Choroid plexus epithelial cell (primary cell): ENCODE measurements at regions not wholly inside any gene's neighbourhood (a gene's known extent, or its start where the extent isn't known, plus 50 kb on each side); places are given as distances from the start of the nearest gene placed in this dataset.
"Not testable (repeated sequence)": the region's sequence is repeated elsewhere in the genome, so short reads cannot be mapped to it uniquely, and the experiment has no call there.

Experiments used
- DNase-seq: peaks from one replicate; pipeline ENCODE4 v3.0.0-alpha.2; 2010; ENCODE audit warnings: low read depth
- H3K4me3 ChIP-seq: 2 replicates; pipeline ENCODE4 v1.5.1; 2011; ENCODE audit warnings: low read depth, mild to moderate bottlenecking, control low read depth, low read length, moderate library complexity
- TF ChIP-seq, protein P1 (sequence below): conservative IDR thresholded peaks from 2 replicates; pipeline ENCODE4 v1.5.1; 2011; ENCODE audit warnings: low read depth, mild to moderate bottlenecking, control low read depth, inconsistent platforms, low read length, moderate library complexity

DNA sequence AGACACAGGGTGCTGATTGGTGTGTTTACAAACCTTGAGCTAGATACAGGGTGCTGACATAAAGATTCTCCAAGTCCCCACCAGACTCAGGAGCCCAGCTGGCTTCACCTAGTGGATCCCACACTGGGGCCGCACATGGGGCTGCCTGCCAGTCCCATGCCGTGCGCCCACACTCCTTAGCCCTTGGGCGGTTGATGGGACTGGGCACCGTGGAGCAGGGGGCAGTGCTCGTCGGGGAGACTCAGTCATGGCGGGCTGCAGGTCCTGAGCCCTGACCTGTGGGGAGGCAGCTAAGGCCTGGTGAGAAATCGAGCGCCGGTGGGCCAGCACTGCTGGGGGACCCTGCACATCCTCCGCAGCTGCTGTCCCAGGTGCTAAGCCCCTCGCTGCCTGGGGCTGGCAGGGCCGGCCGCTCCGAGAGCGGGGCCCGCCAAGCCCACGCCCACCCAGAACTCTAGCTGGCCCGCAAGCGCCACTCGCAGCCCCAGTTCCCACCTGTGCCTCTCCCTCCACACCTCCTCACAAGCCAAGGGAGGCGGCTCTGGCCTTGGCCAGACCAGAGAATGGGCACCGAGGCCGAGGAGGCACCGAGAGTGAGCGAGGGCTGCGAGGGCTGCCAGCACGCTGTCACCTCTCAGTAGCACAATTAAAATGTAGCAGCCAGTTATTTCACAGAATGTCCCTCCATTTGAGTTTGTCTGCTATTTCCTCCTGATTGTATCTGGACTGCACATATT lies 76.1 kb upstream of the PNPLA4 start:
- TF ChIP-seq, protein P1, sequence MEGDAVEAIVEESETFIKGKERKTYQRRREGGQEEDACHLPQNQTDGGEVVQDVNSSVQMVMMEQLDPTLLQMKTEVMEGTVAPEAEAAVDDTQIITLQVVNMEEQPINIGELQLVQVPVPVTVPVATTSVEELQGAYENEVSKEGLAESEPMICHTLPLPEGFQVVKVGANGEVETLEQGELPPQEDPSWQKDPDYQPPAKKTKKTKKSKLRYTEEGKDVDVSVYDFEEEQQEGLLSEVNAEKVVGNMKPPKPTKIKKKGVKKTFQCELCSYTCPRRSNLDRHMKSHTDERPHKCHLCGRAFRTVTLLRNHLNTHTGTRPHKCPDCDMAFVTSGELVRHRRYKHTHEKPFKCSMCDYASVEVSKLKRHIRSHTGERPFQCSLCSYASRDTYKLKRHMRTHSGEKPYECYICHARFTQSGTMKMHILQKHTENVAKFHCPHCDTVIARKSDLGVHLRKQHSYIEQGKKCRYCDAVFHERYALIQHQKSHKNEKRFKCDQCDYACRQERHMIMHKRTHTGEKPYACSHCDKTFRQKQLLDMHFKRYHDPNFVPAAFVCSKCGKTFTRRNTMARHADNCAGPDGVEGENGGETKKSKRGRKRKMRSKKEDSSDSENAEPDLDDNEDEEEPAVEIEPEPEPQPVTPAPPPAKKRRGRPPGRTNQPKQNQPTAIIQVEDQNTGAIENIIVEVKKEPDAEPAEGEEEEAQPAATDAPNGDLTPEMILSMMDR = no peak

DNA sequence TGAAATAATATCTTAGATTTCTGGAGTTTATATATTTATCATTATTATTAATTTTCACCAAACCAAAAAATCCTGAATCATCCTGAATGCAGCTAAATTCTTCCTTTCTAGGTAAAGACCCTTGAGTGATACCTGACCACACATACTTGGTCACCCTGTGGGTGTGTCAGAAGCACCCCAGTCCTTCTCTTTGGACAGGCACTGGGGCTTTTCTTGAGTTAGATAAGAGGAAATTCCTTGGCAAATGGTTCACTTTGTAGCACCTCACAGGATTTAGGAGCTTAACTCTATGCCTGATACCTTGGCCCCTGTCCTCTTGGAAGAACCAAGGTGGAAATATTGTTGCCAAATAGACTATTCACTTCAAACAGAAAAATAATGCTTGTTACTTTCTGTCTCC lies 69.6 kb upstream of the PNPLA4 start:
- TF ChIP-seq, protein P1 = no peak
- H3K4me3 ChIP-seq = no peak overlapping the region
- no peak for DNase-seq

More for the DNA sequence above, 76.1 kb upstream of the PNPLA4 start:
- no peak overlapping the region for H3K4me3 ChIP-seq
- no peak for DNase-seq

DNA sequence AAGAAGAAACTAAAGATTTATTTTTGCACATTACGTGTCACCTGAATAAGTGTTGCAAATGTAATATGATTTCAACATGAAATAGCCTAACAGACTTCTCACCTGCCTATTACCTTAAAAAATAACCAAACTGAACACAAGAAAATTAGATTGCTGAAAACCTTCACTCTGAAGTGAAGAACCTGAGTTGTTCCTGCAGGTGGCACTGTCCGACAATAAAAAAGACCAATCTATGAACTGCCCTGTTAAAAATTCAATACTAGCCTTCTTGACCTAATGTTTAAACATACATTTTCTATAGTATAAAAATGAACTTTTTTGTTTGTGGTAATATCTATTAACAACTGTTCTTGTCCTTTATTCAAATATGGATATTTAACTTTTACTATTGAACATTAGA lies 69.2 kb upstream of the PNPLA4 start:
- TF ChIP-seq, protein P1 = peak; percentile 54
- DNase-seq = peak; percentile 54
- no peak overlapping the region for H3K4me3 ChIP-seq

DNA sequence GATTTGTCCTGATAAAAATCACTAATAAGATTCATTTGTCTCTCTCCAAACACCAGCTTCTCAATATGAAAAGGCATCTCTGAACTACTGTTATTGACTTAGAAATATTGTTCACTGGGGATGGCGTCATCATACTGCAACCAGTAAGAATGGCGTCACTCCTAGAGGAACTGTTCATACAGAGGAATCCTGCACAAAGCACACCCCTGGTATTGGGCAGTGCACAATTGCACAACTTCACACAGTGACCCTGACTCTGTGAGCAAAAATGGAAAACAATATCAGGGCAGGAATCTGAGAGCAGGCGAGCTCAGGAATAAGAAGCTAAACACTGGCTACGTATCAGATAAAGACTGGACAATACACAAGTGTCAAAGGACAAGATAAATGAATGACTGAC lies 66.7 kb upstream of the PNPLA4 start:
- peak; percentile 9 for DNase-seq
- TF ChIP-seq, protein P1 = no peak
- no peak overlapping the region for H3K4me3 ChIP-seq

DNA sequence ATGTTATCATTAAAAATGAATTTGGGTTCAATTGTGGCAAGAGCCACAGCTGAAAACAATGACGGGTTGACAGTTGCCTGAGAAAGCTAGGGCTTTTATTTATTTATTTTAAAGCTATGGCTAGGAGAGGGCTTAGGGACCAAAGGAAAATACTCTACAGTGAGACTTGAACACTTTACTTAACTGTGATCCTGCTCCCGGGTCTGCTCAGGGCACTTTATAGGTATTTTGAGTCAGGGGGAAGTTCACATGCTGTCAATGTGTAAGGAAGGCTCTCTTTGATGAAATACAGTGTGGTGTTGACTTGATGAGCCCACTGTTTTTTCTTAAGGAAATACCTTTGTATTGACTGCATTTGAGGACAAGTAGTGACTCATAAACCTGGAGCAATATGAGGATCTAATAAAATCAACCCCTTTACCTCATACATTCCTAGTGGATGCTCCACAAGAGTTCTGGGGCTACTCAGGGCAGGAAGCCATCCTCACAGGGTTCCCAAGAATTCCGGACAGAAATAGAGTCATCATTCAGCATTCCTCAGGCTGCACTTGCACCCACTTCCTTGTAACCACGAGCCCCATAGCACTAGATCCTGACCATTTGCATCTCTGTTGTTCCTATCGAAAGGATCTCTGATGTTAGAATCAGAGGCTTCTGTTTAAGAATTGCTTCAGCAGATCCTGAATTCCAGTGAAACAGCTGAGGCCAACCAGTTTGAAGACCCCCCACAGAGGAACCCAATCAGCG lies 61.0 kb upstream of the PNPLA4 start:
- DNase-seq = peak; percentile 12
- not testable (repeated sequence) for H3K4me3 ChIP-seq

DNA sequence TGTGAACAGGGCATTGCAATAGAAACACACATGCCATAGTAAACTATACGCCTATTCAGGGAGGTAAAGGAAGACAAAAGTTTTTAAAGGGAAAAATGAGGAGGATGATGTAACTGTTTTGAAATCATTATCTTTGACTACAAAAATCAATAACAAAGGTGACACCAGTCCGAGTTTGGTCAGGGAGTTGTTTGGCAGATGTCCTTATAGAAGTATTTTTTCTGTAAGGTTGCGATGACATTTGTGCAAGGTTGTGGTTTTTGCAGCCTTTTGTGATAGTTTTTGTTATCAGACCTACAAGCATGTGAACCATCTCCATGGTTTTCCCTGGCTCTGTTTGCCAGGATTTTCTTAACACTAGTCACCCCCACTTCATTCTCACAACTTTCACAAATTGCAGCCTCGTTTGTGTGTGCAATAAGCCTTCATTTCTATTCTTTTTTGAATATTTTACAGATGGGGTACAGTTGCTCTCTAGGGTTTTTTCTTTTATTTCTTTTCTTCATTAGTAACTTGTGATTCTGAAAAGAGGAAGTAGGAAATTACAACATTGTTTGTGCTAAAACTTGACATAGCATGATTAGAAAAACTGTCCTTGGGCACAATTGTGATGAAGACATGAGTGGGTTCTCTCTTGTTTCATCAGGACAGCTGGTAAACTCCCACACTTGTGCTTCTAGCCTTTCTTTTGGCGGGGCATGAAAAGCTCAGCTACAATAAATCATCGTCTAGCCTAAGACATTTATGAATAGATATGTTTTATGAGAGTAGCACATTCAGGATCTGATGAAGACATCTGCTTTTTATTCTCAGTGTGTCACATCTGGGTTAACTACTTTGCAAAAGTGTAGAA lies 60.2 kb upstream of the PNPLA4 start:
- no peak for DNase-seq
- H3K4me3 ChIP-seq = no peak overlapping the region
- TF ChIP-seq, protein P1 = no peak

DNA sequence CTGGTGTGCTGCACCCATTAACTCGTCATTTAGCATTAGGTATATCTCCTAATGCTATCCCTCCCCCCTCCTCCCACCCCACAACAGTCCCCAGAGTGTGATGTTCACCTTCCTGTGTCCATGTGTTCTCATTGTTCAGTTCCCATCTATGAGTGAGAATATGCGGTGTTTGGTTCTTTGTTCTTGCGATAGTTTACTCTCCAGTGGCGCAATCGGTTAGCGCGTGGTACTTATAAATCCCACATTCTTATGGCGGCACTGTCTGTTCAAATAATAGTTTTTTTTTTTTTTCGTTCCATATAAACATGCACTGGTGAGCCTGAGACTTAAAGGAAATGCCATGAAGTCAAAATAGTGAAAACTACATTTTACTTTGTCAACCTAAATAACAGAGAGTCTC lies 59.5 kb upstream of the PNPLA4 start:
- DNase-seq, H3K4me3 ChIP-seq: not testable (repeated sequence)
